DOHH2 (cell line): ENCODE measurements at regions not wholly inside any gene's neighbourhood (a gene's known extent, or its start where the extent isn't known, plus 50 kb on each side); places are given as distances from the start of the nearest gene placed in this dataset.

ENCODE experiments used
- H3F3A ChIP-seq: fragments of 200-600 bp; sonication (generic), shearing (Covaris generic); 2 replicates; pipeline ENCODE4 v1.6.0; 2016; ENCODE audit warnings: antibody characterized with exemption, mild to moderate bottlenecking; ENCODE audit not compliant: control insufficient read depth, insufficient read depth
- H3K27ac ChIP-seq: fragments of 200-600 bp; sonication (generic); 2 replicates; pipeline ENCODE4 v1.5.1; 2014; ENCODE audit warnings: low read depth, mild to moderate bottlenecking, low read length, moderate library complexity
- H3K27me3 ChIP-seq: fragments of 200-600 bp; sonication (generic); 2 replicates; pipeline ENCODE4 v1.6.1; 2014; ENCODE audit warnings: mild to moderate bottlenecking, low read length, mixed read lengths; ENCODE audit not compliant: control insufficient read depth
- H3K36me3 ChIP-seq: fragments of 200-600 bp; sonication (generic); 2 replicates; pipeline ENCODE4 v1.6.1; 2014; ENCODE audit warnings: mild to moderate bottlenecking, low read length, moderate library complexity, mixed read lengths; ENCODE audit not compliant: control insufficient read depth
- H3K4me1 ChIP-seq: fragments of 200-600 bp; sonication (generic); 2 replicates; pipeline ENCODE4 v1.6.1; 2014; ENCODE audit warnings: mild to moderate bottlenecking, low read length, mixed read lengths; ENCODE audit not compliant: control insufficient read depth
- H3K4me2 ChIP-seq: fragments of 200-600 bp; sonication (generic); 2 replicates; pipeline ENCODE4 v1.6.0; 2014; ENCODE audit warnings: mild to moderate bottlenecking, low read length, moderate library complexity
- H3K4me3 ChIP-seq: fragments of 200-600 bp; sonication (generic); 2 replicates; pipeline ENCODE4 v1.5.1; 2014; ENCODE audit warnings: mild to moderate bottlenecking, low read length, mixed read lengths
- H3K79me2 ChIP-seq: fragments of 200-600 bp; sonication (generic); 2 replicates; pipeline ENCODE4 v1.6.1; 2014; ENCODE audit warnings: mild to moderate bottlenecking, low read length, mixed read lengths; ENCODE audit not compliant: control insufficient read depth
- H3K9me2 ChIP-seq: fragments of 200-600 bp; sonication (generic); replicated peaks from 2 replicates; pipeline ENCODE4 v1.6.1; 2014; ENCODE audit warnings: mild to moderate bottlenecking, low read length, mixed read lengths; ENCODE audit not compliant: control insufficient read depth
- H3K9me3 ChIP-seq: fragments of 200-600 bp; sonication (generic); 2 replicates; pipeline ENCODE4 v1.6.1; 2014; ENCODE audit warnings: antibody characterized with exemption, low read length, mixed read lengths; ENCODE audit not compliant: control insufficient read depth, insufficient read depth
- H4K20me1 ChIP-seq: fragments of 200-600 bp; sonication (generic); 2 replicates; pipeline ENCODE4 v1.6.0; 2014; ENCODE audit warnings: low read depth, mild to moderate bottlenecking, antibody characterized with exemption, low read length, moderate library complexity; ENCODE audit not compliant: control insufficient read depth, insufficient read depth
- CTCF ChIP-seq: fragments of 200-600 bp; sonication (generic); IDR thresholded peaks from one replicate; pipeline ENCODE4 v1.5.1; 2014; ENCODE audit warnings: antibody characterized with exemption, mild to moderate bottlenecking, low read depth, low read length; ENCODE audit not compliant: poor library complexity, severe bottlenecking
- EZH2phosphoT487 ChIP-seq: fragments of 200-600 bp; sonication (generic); IDR thresholded peaks from 2 replicates; pipeline ENCODE4 v1.6.1; 2017; ENCODE audit warnings: borderline replicate concordance, mild to moderate bottlenecking, antibody characterized with exemption, low read length, moderate library complexity, mixed read lengths

- Histone ChIP-seq H3K27ac (no peak overlapping the region), H3K9me2 (no peaks in the 10 kb centered on the region), H3K4me3 (no peak overlapping the region), H3K36me3 (no peaks in the 10 kb centered on the region), H3K4me1 (no peaks in the 10 kb centered on the region), H3K27me3 (no peaks in the 10 kb centered on the region), H3K9me3 (no peaks in the 10 kb centered on the region), H4K20me1 (0 out of 2 replicates have a peak, but pooled peaks cover 3% of the 10 kb centered on the region), H3K4me2 (no peak overlapping the region), H3F3A (no peaks in the 10 kb centered on the region), H3K79me2 (no peaks in the 10 kb centered on the region)
- no peak for TF ChIP-seq EZH2phosphoT487
- no peak for TF ChIP-seq CTCF
Measured at GRCh38 chr2:120945091-120945490, 209.4 kb downstream of the GLI2 start.

- no peaks in the 10 kb centered on the region for H3K4me1 ChIP-seq
- 0 out of 2 replicates have a peak, but pooled peaks cover 3% of the 10 kb centered on the region for H4K20me1 ChIP-seq
- no peak for TF ChIP-seq CTCF
- no peak for TF ChIP-seq EZH2phosphoT487
- H3K27me3 ChIP-seq = no peaks in the 10 kb centered on the region
- H3K9me3 ChIP-seq = no peaks in the 10 kb centered on the region
- H3K36me3 ChIP-seq = no peaks in the 10 kb centered on the region
- H3K27ac ChIP-seq = no peak overlapping the region
- H3K4me3 ChIP-seq = no peak overlapping the region
- H3F3A ChIP-seq = no peaks in the 10 kb centered on the region
- H3K9me2 ChIP-seq = no peaks in the 10 kb centered on the region
- no peak overlapping the region for H3K4me2 ChIP-seq
- H3K79me2 ChIP-seq = no peaks in the 10 kb centered on the region
Measured at GRCh38 chr2:120945832-120946499, 210.3 kb downstream of the GLI2 start.

GRCh38 chr2:120947327-120947726, 211.7 kb downstream of the GLI2 start:
- H3K9me3 ChIP-seq = no peaks in the 10 kb centered on the region
- no peaks in the 10 kb centered on the region for H3K36me3 ChIP-seq
- TF ChIP-seq EZH2phosphoT487 (no peak), CTCF (no peak)
- H3F3A ChIP-seq = no peaks in the 10 kb centered on the region
- no peak overlapping the region for H3K4me3 ChIP-seq
- no peaks in the 10 kb centered on the region for H3K9me2 ChIP-seq
- no peaks in the 10 kb centered on the region for H3K79me2 ChIP-seq
- no peak overlapping the region for H3K4me2 ChIP-seq
- H4K20me1 ChIP-seq = 0 out of 2 replicates have a peak, but pooled peaks cover 3% of the 10 kb centered on the region
- no peaks in the 10 kb centered on the region for H3K4me1 ChIP-seq
- no peaks in the 10 kb centered on the region for H3K27me3 ChIP-seq
- H3K27ac ChIP-seq = no peak overlapping the region
